Activated CD8-positive, alpha-beta memory T cell treated with anti-CD3 and anti-CD28 coated beads for 36 hours (primary cell): ENCODE measurements at regions not wholly inside any gene's neighbourhood (a gene's known extent, or its start where the extent isn't known, plus 50 kb on each side); places are given as distances from the start of the nearest gene placed in this dataset.
"Not testable (repeated sequence)": the region's sequence is repeated elsewhere in the genome, so short reads cannot be mapped to it uniquely, and the experiment has no call there.

ENCODE experiments used
- CTCF ChIA-PET: fragments of 350-600 bp; sonication (Branson Sonifier 250); formaldehyde crosslinking; loops from one replicate; lab custom pipeline; 2021; ENCODE audit warnings: antibody characterized with exemption; lab: Charles Lee
- POLR2A ChIA-PET: fragments of 350-600 bp; sonication (Branson Sonifier 250); formaldehyde crosslinking; loops from one replicate; lab custom pipeline; 2021; ENCODE audit warnings: antibody characterized with exemption; lab: Charles Lee

GRCh38 chr15:44847555-44847954, 108.9 kb upstream of the TERB2 start:
- POLR2A ChIA-PET, CTCF ChIA-PET: not testable (repeated sequence)

- CTCF ChIA-PET, POLR2A ChIA-PET: not testable (repeated sequence)
These were observed 107.6 kb upstream of the TERB2 start for GRCh38 chr15:44848859-44849258.

- POLR2A ChIA-PET, CTCF ChIA-PET: not testable (repeated sequence)
These were observed 106.6 kb upstream of the TERB2 start for GRCh38 chr15:44849701-44850403.

GRCh38 chr15:44853304-44853950, 103.1 kb upstream of the TERB2 start:
- CTCF ChIA-PET, result interaction anchor here (0.6 to 1.7 kb wide), 7 partner anchors 20 to 275 kb away, joined by 3 to 8 read pairs (median 4); partner anchors contain the start of gene PATL2
- POLR2A ChIA-PET, result not testable (repeated sequence)

GRCh38 chr15:44854696-44855095, 101.8 kb upstream of the TERB2 start:
- CTCF ChIA-PET, POLR2A ChIA-PET: not testable (repeated sequence)

- CTCF ChIA-PET, POLR2A ChIA-PET: not testable (repeated sequence)
These were observed 100.2 kb upstream of the TERB2 start for GRCh38 chr15:44856284-44856683.

GRCh38 chr15:44857164-44857710, 99.2 kb upstream of the TERB2 start:
- CTCF ChIA-PET, POLR2A ChIA-PET: not testable (repeated sequence)

- CTCF ChIA-PET, POLR2A ChIA-PET: not testable (repeated sequence)
These were observed 97.4 kb upstream of the TERB2 start for GRCh38 chr15:44859088-44859487.

- POLR2A ChIA-PET, CTCF ChIA-PET: not testable (repeated sequence)
These were observed 96.3 kb upstream of the TERB2 start for GRCh38 chr15:44860168-44860567.

- ChIA-PET POLR2A (no interaction called here), CTCF (interaction anchor here (0.6 kb wide), 1 partner anchor 276 kb away, joined by 3 read pairs; no protein-coding TSS in a partner anchor)
These were observed 95.0 kb upstream of the TERB2 start for GRCh38 chr15:44861439-44861910.

GRCh38 chr15:44861917-44862316, 94.6 kb upstream of the TERB2 start:
- POLR2A ChIA-PET, result no interaction called here
- CTCF ChIA-PET, result interaction anchor here (0.6 kb wide), 1 partner anchor 275 kb away, joined by 3 read pairs; no protein-coding TSS in a partner anchor

GRCh38 chr15:44862866-44863265, 93.6 kb upstream of the TERB2 start:
- POLR2A ChIA-PET, CTCF ChIA-PET: not testable (repeated sequence)

- POLR2A ChIA-PET, CTCF ChIA-PET: not testable (repeated sequence)
These were observed 88.4 kb upstream of the TERB2 start for GRCh38 chr15:44868100-44868499.

GRCh38 chr15:44870125-44870524, 86.4 kb upstream of the TERB2 start:
- POLR2A ChIA-PET, CTCF ChIA-PET: not testable (repeated sequence)

- ChIA-PET POLR2A (no interaction called here), CTCF (no interaction called here)
These were observed 83.4 kb upstream of the TERB2 start for GRCh38 chr15:44873103-44873502.

GRCh38 chr15:44879066-44879465, 77.4 kb upstream of the TERB2 start:
- CTCF ChIA-PET, result no interaction called here
- POLR2A ChIA-PET, result no interaction called here

- ChIA-PET POLR2A (interaction anchor here (1.0 kb wide), 1 partner anchor 28 kb away, joined by 6 read pairs; no protein-coding TSS in a partner anchor), CTCF (interaction anchor here (1.3 kb wide), 1 partner anchor 29 kb away, joined by 4 read pairs; no protein-coding TSS in a partner anchor)
These were observed 74.0 kb upstream of the TERB2 start for GRCh38 chr15:44882499-44882968.

- POLR2A ChIA-PET, result interaction anchor here (1.0 kb wide), 1 partner anchor 28 kb away, joined by 6 read pairs; no protein-coding TSS in a partner anchor
- CTCF ChIA-PET, result interaction anchor here (1.3 kb wide), 1 partner anchor 30 kb away, joined by 4 read pairs; no protein-coding TSS in a partner anchor
These were observed 73.1 kb upstream of the TERB2 start for GRCh38 chr15:44883199-44883877.

- CTCF ChIA-PET, POLR2A ChIA-PET: not testable (repeated sequence)
These were observed 57.4 kb upstream of the TERB2 start for GRCh38 chr15:44898890-44899651.
